K562 (cell line): ENCODE measurements at regions not wholly inside any gene's neighbourhood (a gene's known extent, or its start where the extent isn't known, plus 50 kb on each side); places are given as distances from the start of the nearest gene placed in this dataset.

Experiments
- CHD7 ChIP-seq: fragments of 200-600 bp; sonication (generic); IDR thresholded peaks from one replicate; pipeline ENCODE4 v1.6.1; 2012; ENCODE audit warnings: mild to moderate bottlenecking, low read depth, low read length, inconsistent platforms
- ZNF507 ChIP-seq: conservative IDR thresholded peaks from 2 replicates; pipeline ENCODE4 v1.6.1; 2017; ENCODE audit warnings: missing genetic modification characterization, missing compliant biosample characterization

- TF ChIP-seq CHD7 (no peak), ZNF507 (tag) (no peak)
Measured at GRCh38 chr15:29401644-29402043, 132.0 kb upstream of the NSMCE3 start (continued).
